Ishikawa (cell line): ENCODE measurements at regions not wholly inside any gene's neighbourhood (a gene's known extent, or its start where the extent isn't known, plus 50 kb on each side); places are given as distances from the start of the nearest gene placed in this dataset.

Source experiments
- CREB1 ChIP-seq: IDR thresholded peaks from 2 replicates; pipeline ENCODE4 v1.6.1; 2012; ENCODE audit warnings: low read depth
- EP300 ChIP-seq: IDR thresholded peaks from 2 replicates; pipeline ENCODE4 v1.6.1; 2012; ENCODE audit warnings: borderline replicate concordance
- NFIC ChIP-seq: IDR thresholded peaks from 2 replicates; pipeline ENCODE4 v1.6.1; 2012
- REST ChIP-seq: IDR thresholded peaks from 2 replicates; pipeline ENCODE4 v1.6.1; 2012; ENCODE audit warnings: low read depth, mild to moderate bottlenecking
- ZBTB7A ChIP-seq: IDR thresholded peaks from 2 replicates; pipeline ENCODE4 v1.6.1; 2012; ENCODE audit warnings: low read depth
- TF ChIP-seq, protein P1 (sequence below): IDR thresholded peaks from 2 replicates; pipeline ENCODE4 v1.6.1; 2012
- TF ChIP-seq, protein P2 (sequence below): IDR thresholded peaks from 2 replicates; pipeline ENCODE4 v1.6.1; 2012

DNA sequence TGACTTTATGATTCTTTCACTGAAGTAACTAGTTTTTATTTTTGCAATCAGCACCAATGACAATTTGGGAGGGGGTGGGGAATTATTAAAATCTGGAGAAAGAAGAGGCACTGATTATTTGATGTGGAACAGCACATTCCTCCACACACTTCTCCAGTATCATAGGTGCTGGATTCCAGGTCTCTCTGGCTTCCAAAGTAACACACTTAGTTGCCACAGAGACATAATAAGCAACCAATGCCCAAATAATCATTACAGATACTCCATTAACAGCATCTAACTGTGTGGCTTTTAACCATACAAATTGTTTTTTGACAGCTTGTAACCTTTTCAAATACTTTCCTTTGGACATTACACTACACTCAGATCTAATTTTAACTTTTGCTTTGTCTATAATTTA is 131.0 kb upstream of the CDIN1 start:
- TF ChIP-seq CREB1 = no peak
- no peak for TF ChIP-seq NFIC
- TF ChIP-seq EP300 = no peak
- TF ChIP-seq, protein P1, sequence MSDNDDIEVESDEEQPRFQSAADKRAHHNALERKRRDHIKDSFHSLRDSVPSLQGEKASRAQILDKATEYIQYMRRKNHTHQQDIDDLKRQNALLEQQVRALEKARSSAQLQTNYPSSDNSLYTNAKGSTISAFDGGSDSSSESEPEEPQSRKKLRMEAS = no peak
- no peak for TF ChIP-seq REST
- no peak for TF ChIP-seq ZBTB7A
- TF ChIP-seq, protein P2, sequence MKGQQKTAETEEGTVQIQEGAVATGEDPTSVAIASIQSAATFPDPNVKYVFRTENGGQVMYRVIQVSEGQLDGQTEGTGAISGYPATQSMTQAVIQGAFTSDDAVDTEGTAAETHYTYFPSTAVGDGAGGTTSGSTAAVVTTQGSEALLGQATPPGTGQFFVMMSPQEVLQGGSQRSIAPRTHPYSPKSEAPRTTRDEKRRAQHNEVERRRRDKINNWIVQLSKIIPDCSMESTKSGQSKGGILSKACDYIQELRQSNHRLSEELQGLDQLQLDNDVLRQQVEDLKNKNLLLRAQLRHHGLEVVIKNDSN = no peak
